ENCODE measurements at regions not wholly inside any gene's neighbourhood (a gene's known extent, or its start where the extent isn't known, plus 50 kb on each side); places are given as distances from the start of the nearest gene placed in this dataset.

- no peak for TF ChIP-seq CTCF (IDR thresholded peaks at IDR 0.05; ENCODE audit: insufficient read depth, low read depth, low read length)
- no peak for TF ChIP-seq EZH2 (IDR thresholded peaks at IDR 0.05; ENCODE audit: insufficient read depth, low read length)
Measured at GRCh38 chr16:79295746-79296145, 304.8 kb downstream of the MAF start.
